Neutrophil (primary cell): ENCODE measurements at regions not wholly inside any gene's neighbourhood (a gene's known extent, or its start where the extent isn't known, plus 50 kb on each side); places are given as distances from the start of the nearest gene placed in this dataset.
A peak's percentile ranks its signal among the peaks of the same experiment; 100 is the strongest.

Experiments
- H3K27ac ChIP-seq: fragments of 200-600 bp; sonication (generic); 2 replicates; pipeline ENCODE4 v1.5.1; 2016; ENCODE audit warnings: mild to moderate bottlenecking, moderate library complexity
- H3K27me3 ChIP-seq: fragments of 200-600 bp; sonication (generic); 2 replicates; pipeline ENCODE4 v1.6.0; 2016; ENCODE audit warnings: mild to moderate bottlenecking
- H3K36me3 ChIP-seq: fragments of 200-600 bp; sonication (generic); 2 replicates; pipeline ENCODE4 v1.5.1; 2017
- H3K4me1 ChIP-seq, 2 experiments: fragments of 200-600 bp in 1 of 2; sonication (generic) in 1 of 2; 1 replicate in 1 of 2; 2 replicates in 1 of 2; pipeline versions ENCODE4 v1.5.1 to v1.6.1; 2013 to 2016; ENCODE audit warnings: low read depth in 1 of 2, low read length in 1 of 2, mild to moderate bottlenecking in 1 of 2, moderate library complexity in 1 of 2; ENCODE audit not compliant: control insufficient read depth in 1 of 2, insufficient read depth in 1 of 2
- H3K4me3 ChIP-seq, 2 experiments: fragments of 200-600 bp in 1 of 2; sonication (generic) in 1 of 2; 1 replicate in 1 of 2; 2 replicates in 1 of 2; pipeline ENCODE4 v1.5.1; 2013 to 2016; ENCODE audit warnings: low read depth in 1 of 2, low read length in 1 of 2, mild to moderate bottlenecking in 1 of 2, moderate library complexity in 1 of 2
- H3K9me3 ChIP-seq: fragments of 200-600 bp; sonication (generic); 2 replicates; pipeline ENCODE4 v1.5.1; 2016
- TF ChIP-seq, protein P1 (sequence below): fragments of 200-600 bp; sonication (generic); IDR thresholded peaks from 2 replicates; pipeline ENCODE4 v1.5.1; 2016; ENCODE audit warnings: antibody characterized with exemption

DNA sequence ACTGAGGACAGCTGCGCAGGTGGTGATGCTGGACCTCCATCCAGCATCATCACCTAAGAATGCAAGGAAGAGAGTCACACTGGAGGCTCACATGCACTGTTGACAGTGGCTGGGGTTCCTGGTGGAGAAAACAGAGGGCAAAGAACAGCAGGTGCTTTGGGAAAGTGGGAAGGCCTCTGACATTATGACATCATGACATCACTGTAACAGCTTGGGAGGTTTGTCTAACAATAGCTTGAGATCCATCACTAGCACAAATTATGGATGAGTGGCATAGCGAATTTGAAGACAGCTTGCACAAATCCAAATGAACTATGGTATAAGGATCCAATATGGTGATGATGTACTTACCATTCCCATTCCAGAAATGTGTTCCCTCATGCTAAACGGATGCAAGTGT, 226.5 kb upstream of the MPHOSPH6 start:
- peaks cover 48 to 50% of the 10 kb centered on the region in 2 experiments for H3K4me1 ChIP-seq
- no peaks in the 10 kb centered on the region for H3K9me3 ChIP-seq
- no peaks in the 10 kb centered on the region for H3K36me3 ChIP-seq
- peak overlapping the region; percentile 84 for H3K27ac ChIP-seq
- TF ChIP-seq, protein P1, sequence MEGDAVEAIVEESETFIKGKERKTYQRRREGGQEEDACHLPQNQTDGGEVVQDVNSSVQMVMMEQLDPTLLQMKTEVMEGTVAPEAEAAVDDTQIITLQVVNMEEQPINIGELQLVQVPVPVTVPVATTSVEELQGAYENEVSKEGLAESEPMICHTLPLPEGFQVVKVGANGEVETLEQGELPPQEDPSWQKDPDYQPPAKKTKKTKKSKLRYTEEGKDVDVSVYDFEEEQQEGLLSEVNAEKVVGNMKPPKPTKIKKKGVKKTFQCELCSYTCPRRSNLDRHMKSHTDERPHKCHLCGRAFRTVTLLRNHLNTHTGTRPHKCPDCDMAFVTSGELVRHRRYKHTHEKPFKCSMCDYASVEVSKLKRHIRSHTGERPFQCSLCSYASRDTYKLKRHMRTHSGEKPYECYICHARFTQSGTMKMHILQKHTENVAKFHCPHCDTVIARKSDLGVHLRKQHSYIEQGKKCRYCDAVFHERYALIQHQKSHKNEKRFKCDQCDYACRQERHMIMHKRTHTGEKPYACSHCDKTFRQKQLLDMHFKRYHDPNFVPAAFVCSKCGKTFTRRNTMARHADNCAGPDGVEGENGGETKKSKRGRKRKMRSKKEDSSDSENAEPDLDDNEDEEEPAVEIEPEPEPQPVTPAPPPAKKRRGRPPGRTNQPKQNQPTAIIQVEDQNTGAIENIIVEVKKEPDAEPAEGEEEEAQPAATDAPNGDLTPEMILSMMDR, result no peak
- H3K4me3 ChIP-seq, result peak overlapping the region in 1 of 2 experiments; percentile 8
- peaks cover 35% of the 10 kb centered on the region for H3K27me3 ChIP-seq

GRCh38 chr16:82395212-82395611, 225.2 kb upstream of the MPHOSPH6 start:
- Histone ChIP-seq H3K9me3 (no peaks in the 10 kb centered on the region), H3K4me1 (peaks cover 48 to 50% of the 10 kb centered on the region in 2 experiments), H3K36me3 (no peaks in the 10 kb centered on the region), H3K27ac (peak overlapping the region; percentile 84), H3K4me3 (no peak overlapping the region), H3K27me3 (peaks cover 39% of the 10 kb centered on the region)
- TF ChIP-seq, protein P1, result no peak

GRCh38 chr16:82391690-82392089, 221.7 kb upstream of the MPHOSPH6 start:
- peaks cover 22 to 24% of the 10 kb centered on the region in 2 experiments for H3K4me1 ChIP-seq
- TF ChIP-seq, protein P1, result no peak

GRCh38 chr16:82389956-82390650, 220.1 kb upstream of the MPHOSPH6 start:
- TF ChIP-seq, protein P1, result no peak
- Histone ChIP-seq H3K4me1 (peaks cover 6 to 8% of the 10 kb centered on the region in 2 experiments), H3K4me3 (no peak overlapping the region), H3K36me3 (no peaks in the 10 kb centered on the region), H3K9me3 (no peaks in the 10 kb centered on the region), H3K27ac (no peak overlapping the region), H3K27me3 (peaks cover 50% of the 10 kb centered on the region)

More at GRCh38 chr16:82391690-82392089, 221.7 kb upstream of the MPHOSPH6 start:
- H3K27ac ChIP-seq, result no peak overlapping the region
- H3K36me3 ChIP-seq, result no peaks in the 10 kb centered on the region
- H3K27me3 ChIP-seq, result peaks cover 46% of the 10 kb centered on the region
- no peaks in the 10 kb centered on the region for H3K9me3 ChIP-seq
- H3K4me3 ChIP-seq, result no peak overlapping the region

DNA sequence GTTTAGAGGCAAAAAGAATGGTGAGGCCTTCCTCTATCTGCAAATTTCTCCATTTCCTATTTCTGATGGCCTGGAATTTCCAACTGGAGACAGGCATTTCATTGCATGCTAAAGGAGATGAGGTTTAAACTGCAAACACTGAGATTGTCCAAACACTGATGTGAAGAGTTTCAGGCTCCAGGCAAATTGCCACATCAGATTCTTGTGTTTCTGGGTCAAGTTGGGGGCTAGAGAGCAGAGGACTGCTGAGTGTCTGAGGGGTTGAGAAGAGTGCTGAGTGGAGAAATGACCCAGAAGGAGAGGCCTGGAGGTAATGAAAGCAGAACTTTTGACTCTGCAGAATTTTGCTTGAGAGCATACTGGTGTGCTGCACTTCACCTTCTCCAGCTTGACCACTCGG, 216.7 kb upstream of the MPHOSPH6 start:
- no peaks in the 10 kb centered on the region for H3K4me1 ChIP-seq
- peaks cover 53% of the 10 kb centered on the region for H3K27me3 ChIP-seq
- TF ChIP-seq, protein P1, result no peak
- H3K9me3 ChIP-seq, result no peaks in the 10 kb centered on the region
- H3K27ac ChIP-seq, result no peak overlapping the region
- no peaks in the 10 kb centered on the region for H3K36me3 ChIP-seq
- H3K4me3 ChIP-seq, result no peak overlapping the region
